WTC11 (cell line): ENCODE measurements at regions not wholly inside any gene's neighbourhood (a gene's known extent, or its start where the extent isn't known, plus 50 kb on each side); places are given as distances from the start of the nearest gene placed in this dataset.

Experiments used
- IRF2 ChIP-seq: sonication (generic); formaldehyde crosslinking; IDR thresholded peaks from 2 replicates; pipeline ENCODE4 v1.8.0; 2022; ENCODE audit warnings: low read depth, missing genetic modification reagents, borderline replicate concordance
- JUN ChIP-seq: sonication (generic); formaldehyde crosslinking; IDR thresholded peaks from 2 replicates; pipeline ENCODE4 v1.8.0; 2023; ENCODE audit warnings: mild to moderate bottlenecking, missing genetic modification reagents
- MAX ChIP-seq: sonication (generic); formaldehyde crosslinking; IDR thresholded peaks from 2 replicates; pipeline ENCODE4 v1.8.0; 2022; ENCODE audit warnings: mild to moderate bottlenecking, missing genetic modification reagents
- MYBL2 ChIP-seq: sonication (generic); formaldehyde crosslinking; IDR thresholded peaks from 2 replicates; pipeline ENCODE4 v1.8.1; 2023; ENCODE audit warnings: mild to moderate bottlenecking, moderate library complexity, missing genetic modification reagents
- SP1 ChIP-seq: sonication (generic); formaldehyde crosslinking; conservative IDR thresholded peaks from 2 replicates; pipeline ENCODE4 v1.8.1; 2022; ENCODE audit warnings: missing genetic modification reagents
- USF1 ChIP-seq: sonication (generic); formaldehyde crosslinking; IDR thresholded peaks from 2 replicates; pipeline ENCODE4 v1.8.0; 2022; ENCODE audit warnings: mild to moderate bottlenecking, missing genetic modification reagents
- TF ChIP-seq, protein P1 (sequence below): fragments of 200-600 bp; IDR thresholded peaks from 2 replicates; pipeline ENCODE4 v1.8.0; 2022; ENCODE audit warnings: antibody characterized with exemption

- TF ChIP-seq JUN (no peak), MAX (CRISPR knock-in tag) (no peak), USF1 (no peak), SP1 (CRISPR knock-in tag) (no peak), IRF2 (CRISPR knock-in tag) (no peak), MYBL2 (CRISPR knock-in tag) (no peak)
- TF ChIP-seq, protein P1, sequence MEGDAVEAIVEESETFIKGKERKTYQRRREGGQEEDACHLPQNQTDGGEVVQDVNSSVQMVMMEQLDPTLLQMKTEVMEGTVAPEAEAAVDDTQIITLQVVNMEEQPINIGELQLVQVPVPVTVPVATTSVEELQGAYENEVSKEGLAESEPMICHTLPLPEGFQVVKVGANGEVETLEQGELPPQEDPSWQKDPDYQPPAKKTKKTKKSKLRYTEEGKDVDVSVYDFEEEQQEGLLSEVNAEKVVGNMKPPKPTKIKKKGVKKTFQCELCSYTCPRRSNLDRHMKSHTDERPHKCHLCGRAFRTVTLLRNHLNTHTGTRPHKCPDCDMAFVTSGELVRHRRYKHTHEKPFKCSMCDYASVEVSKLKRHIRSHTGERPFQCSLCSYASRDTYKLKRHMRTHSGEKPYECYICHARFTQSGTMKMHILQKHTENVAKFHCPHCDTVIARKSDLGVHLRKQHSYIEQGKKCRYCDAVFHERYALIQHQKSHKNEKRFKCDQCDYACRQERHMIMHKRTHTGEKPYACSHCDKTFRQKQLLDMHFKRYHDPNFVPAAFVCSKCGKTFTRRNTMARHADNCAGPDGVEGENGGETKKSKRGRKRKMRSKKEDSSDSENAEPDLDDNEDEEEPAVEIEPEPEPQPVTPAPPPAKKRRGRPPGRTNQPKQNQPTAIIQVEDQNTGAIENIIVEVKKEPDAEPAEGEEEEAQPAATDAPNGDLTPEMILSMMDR = no peak
Measured at GRCh38 chr14:35205737-35206136, 83.4 kb downstream of the PRORP start.
